MM.1S (cell line): ENCODE measurements at regions not wholly inside any gene's neighbourhood (a gene's known extent, or its start where the extent isn't known, plus 50 kb on each side); places are given as distances from the start of the nearest gene placed in this dataset.

Source experiments
- CTCF ChIP-seq: fragments of 300-600 bp; sonication (generic); IDR thresholded peaks from 2 replicates; pipeline ENCODE4 v1.5.1; 2016; ENCODE audit warnings: antibody characterized with exemption, low read length, mixed read lengths
- EZH2phosphoT487 ChIP-seq: fragments of 300-600 bp; sonication (generic); IDR thresholded peaks from 2 replicates; pipeline ENCODE4 v1.6.1; 2018; ENCODE audit warnings: antibody characterized with exemption, low read length

GRCh38 chr12:114864837-114865551 is 181.0 kb upstream of the TBX3 start:
- TF ChIP-seq CTCF (no peak), EZH2phosphoT487 (no peak)
